ENCODE measurements at regions not wholly inside any gene's neighbourhood (a gene's known extent, or its start where the extent isn't known, plus 50 kb on each side); places are given as distances from the start of the nearest gene placed in this dataset.

DNA sequence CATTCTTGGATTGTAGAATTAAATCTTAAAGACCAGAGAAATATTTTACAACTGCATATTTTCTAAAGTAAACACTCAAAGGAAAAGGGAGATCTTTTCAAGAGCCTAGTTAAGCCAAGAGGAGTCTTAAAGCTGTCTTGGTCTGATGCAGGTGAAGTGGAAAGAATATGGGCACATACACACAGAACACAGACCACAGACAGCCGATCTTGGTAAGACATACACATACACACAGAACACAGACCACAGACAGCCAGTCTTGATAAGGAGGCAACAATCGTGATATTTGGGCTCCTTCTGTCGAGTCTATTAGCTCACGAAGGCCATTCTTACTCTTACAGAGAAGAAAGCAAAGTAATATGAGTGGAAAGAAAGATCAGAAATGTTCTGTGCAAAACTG, 1153.9 kb upstream of the TMPRSS15 start:
- CTCF ChIA-PET (ENCODE audit: low intra/inter-chr PET ratio) = no interaction called here
- BruUV-seq (replicated peaks) = no TSS peak

DNA sequence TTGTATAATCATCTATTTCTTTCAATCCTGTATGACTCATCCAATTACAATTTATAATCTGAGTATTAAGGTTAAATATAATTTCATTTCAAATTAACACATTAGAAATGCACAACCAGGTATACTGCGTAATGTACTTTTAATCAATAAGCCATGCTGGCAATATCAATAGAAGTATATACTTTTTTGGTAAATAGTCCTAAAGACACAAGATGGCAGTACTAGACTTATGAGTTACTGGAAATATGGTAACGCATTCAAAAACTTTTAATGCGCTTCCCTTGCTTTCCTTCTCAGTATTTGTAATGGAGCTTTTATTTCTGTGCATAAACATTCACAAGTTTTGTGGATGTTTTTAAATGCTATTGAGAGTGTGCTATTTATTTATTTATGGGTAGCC, 1162.0 kb upstream of the TMPRSS15 start:
- no peak for ATAC-seq
- H3K4me3 ChIP-seq = no peak overlapping the region
- TF ChIP-seq, protein P1, sequence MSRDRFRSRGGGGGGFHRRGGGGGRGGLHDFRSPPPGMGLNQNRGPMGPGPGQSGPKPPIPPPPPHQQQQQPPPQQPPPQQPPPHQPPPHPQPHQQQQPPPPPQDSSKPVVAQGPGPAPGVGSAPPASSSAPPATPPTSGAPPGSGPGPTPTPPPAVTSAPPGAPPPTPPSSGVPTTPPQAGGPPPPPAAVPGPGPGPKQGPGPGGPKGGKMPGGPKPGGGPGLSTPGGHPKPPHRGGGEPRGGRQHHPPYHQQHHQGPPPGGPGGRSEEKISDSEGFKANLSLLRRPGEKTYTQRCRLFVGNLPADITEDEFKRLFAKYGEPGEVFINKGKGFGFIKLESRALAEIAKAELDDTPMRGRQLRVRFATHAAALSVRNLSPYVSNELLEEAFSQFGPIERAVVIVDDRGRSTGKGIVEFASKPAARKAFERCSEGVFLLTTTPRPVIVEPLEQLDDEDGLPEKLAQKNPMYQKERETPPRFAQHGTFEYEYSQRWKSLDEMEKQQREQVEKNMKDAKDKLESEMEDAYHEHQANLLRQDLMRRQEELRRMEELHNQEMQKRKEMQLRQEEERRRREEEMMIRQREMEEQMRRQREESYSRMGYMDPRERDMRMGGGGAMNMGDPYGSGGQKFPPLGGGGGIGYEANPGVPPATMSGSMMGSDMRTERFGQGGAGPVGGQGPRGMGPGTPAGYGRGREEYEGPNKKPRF (IDR thresholded peaks at IDR 0.05; ENCODE audit: low read depth, low read length) = no peak
- TF ChIP-seq RAD21 (CRISPR knock-in tag; conservative IDR thresholded peaks at IDR 0.05 in 1 of 2, IDR thresholded peaks at IDR 0.05 in 1 of 2) = peak in 1 of 2 experiments; percentile 39; a peak in 3 of 4 replicates
- TF ChIP-seq, protein P2, sequence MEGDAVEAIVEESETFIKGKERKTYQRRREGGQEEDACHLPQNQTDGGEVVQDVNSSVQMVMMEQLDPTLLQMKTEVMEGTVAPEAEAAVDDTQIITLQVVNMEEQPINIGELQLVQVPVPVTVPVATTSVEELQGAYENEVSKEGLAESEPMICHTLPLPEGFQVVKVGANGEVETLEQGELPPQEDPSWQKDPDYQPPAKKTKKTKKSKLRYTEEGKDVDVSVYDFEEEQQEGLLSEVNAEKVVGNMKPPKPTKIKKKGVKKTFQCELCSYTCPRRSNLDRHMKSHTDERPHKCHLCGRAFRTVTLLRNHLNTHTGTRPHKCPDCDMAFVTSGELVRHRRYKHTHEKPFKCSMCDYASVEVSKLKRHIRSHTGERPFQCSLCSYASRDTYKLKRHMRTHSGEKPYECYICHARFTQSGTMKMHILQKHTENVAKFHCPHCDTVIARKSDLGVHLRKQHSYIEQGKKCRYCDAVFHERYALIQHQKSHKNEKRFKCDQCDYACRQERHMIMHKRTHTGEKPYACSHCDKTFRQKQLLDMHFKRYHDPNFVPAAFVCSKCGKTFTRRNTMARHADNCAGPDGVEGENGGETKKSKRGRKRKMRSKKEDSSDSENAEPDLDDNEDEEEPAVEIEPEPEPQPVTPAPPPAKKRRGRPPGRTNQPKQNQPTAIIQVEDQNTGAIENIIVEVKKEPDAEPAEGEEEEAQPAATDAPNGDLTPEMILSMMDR (IDR thresholded peaks at IDR 0.05 in 2 of 3, conservative IDR thresholded peaks at IDR 0.05 in 1 of 3; ENCODE audit: insufficient read depth in 2 of 3, low read depth in 1 of 3, low read length in 3 of 3) = 0 out of 6 replicates have a peak, but pooled peaks of 1 of the 3 experiments have one; percentile 9
- no peaks in the 10 kb centered on the region for H3K36me3 ChIP-seq (ENCODE audit: control insufficient read depth, insufficient read depth, low read length)
- H3K9me1 ChIP-seq (ENCODE audit: control insufficient read depth, insufficient read depth, low read length) = no peaks in the 10 kb centered on the region
- no peaks in the 10 kb centered on the region for H3K9me3 ChIP-seq (replicated peaks; ENCODE audit: control insufficient read depth, insufficient read depth, low read depth, low read length)
- ChIA-PET POLR2A (no interaction called here), CTCF (ENCODE audit: low intra/inter-chr PET ratio) (no interaction called here)
- H3K79me2 ChIP-seq (ENCODE audit: control insufficient read depth, insufficient read depth, low read length) = no peaks in the 10 kb centered on the region
- no peak overlapping the region for H3K9ac ChIP-seq (ENCODE audit: insufficient read depth in 1 of 2, low read depth in 2 of 2, low read length in 2 of 2)
- 40% methylated on average over 3 of the region's 3 CpGs for WGBS (ENCODE audit: insufficient coverage, low coverage, missing lambda C conversion rate)
- in situ Hi-C loops (cut with MboI) = no loop called here
- H2AFZ ChIP-seq (ENCODE audit: low read depth, low read length) = no peak overlapping the region
- no peaks in the 10 kb centered on the region for H4K20me1 ChIP-seq (replicated peaks; ENCODE audit: control insufficient read depth, insufficient read depth, low read length)
- no peaks in the 10 kb centered on the region for H3K4me1 ChIP-seq (replicated peaks in 1 of 2; ENCODE audit: control insufficient read depth in 2 of 2, insufficient read depth in 2 of 2, low read length in 2 of 2)
- no peak overlapping the region for H3K4me2 ChIP-seq (ENCODE audit: insufficient read depth, low read length)
- H3K27me3 ChIP-seq (ENCODE audit: control insufficient read depth in 2 of 2, insufficient read depth in 2 of 2, low read length in 2 of 2) = no peaks in the 10 kb centered on the region
- no peak overlapping the region for H3K27ac ChIP-seq (ENCODE audit: extremely low read depth, low read depth, low read length)
- BruUV-seq (replicated peaks) = no TSS peak
- no peak for DNase-seq (ENCODE audit: extremely low read depth in 1 of 4, low spot score in 3 of 4)
- FAIRE-seq = no peak
- intact Hi-C loops (cut with micrococcal nuclease) = no loop called here

More for the DNA sequence above, 1153.9 kb upstream of the TMPRSS15 start:
- H3K4me2 ChIP-seq (ENCODE audit: insufficient read depth, low read length) = no peak overlapping the region
- ATAC-seq = peak; percentile 48; the same call in 1 of the 3 replicates
- no peaks in the 10 kb centered on the region for H3K36me3 ChIP-seq (ENCODE audit: control insufficient read depth, insufficient read depth, low read length)
- H3K9me3 ChIP-seq (replicated peaks; ENCODE audit: control insufficient read depth, insufficient read depth, low read depth, low read length) = no peaks in the 10 kb centered on the region
- no peak for FAIRE-seq
- H3K4me3 ChIP-seq = no peak overlapping the region
- WGBS (ENCODE audit: insufficient coverage, low coverage, missing lambda C conversion rate) = 5% methylated on average over 4 of the region's 4 CpGs
- in situ Hi-C loops (cut with MboI) = no loop called here
- H4K20me1 ChIP-seq (replicated peaks; ENCODE audit: control insufficient read depth, insufficient read depth, low read length) = no peaks in the 10 kb centered on the region
- intact Hi-C loops (cut with micrococcal nuclease) = no loop called here
- POLR2A ChIA-PET = interaction anchor here (0.7 kb wide), 1 partner anchor 233 kb away, joined by 3 read pairs; no protein-coding TSS in a partner anchor
- no peaks in the 10 kb centered on the region for H3K27me3 ChIP-seq (ENCODE audit: control insufficient read depth in 2 of 2, insufficient read depth in 2 of 2, low read length in 2 of 2)
- no peaks in the 10 kb centered on the region for H3K9me1 ChIP-seq (ENCODE audit: control insufficient read depth, insufficient read depth, low read length)
- no peak for DNase-seq (ENCODE audit: extremely low read depth in 1 of 4, low spot score in 3 of 4)
- no peak overlapping the region for H3K27ac ChIP-seq (ENCODE audit: extremely low read depth, low read depth, low read length)
- H2AFZ ChIP-seq (ENCODE audit: low read depth, low read length) = peak overlapping the region; percentile 11
- H3K9ac ChIP-seq (ENCODE audit: insufficient read depth in 1 of 2, low read depth in 2 of 2, low read length in 2 of 2) = no peak overlapping the region
- TF ChIP-seq NR1H2 (CRISPR knock-in tag; IDR thresholded peaks at IDR 0.05) (no peak), TEAD4 (IDR thresholded peaks at IDR 0.05; ENCODE audit: low read length) (no peak), TEAD4 (CRISPR knock-in tag; IDR thresholded peaks at IDR 0.05; ENCODE audit: borderline replicate concordance) (no peak), ZNF140 (CRISPR knock-in tag; IDR thresholded peaks at IDR 0.05) (no peak), YBX1 (IDR thresholded peaks at IDR 0.05) (no peak), EWSR1 (IDR thresholded peaks at IDR 0.05; ENCODE audit: borderline replicate concordance, low read depth, partially characterized antibody) (no peak)
- no peaks in the 10 kb centered on the region for H3K79me2 ChIP-seq (ENCODE audit: control insufficient read depth, insufficient read depth, low read length)
- H3K4me1 ChIP-seq (replicated peaks in 1 of 2; ENCODE audit: control insufficient read depth in 2 of 2, insufficient read depth in 2 of 2, low read length in 2 of 2) = no peaks in the 10 kb centered on the region

Data from K562 (cell line).